T-helper 1 cell treated with Interleukin-12 subunit alpha and Interleukin-12 subunit beta and Interleukin-4 antibody, amounts not matched to agents 30 μg/mL and 1 μg/mL, for 36 hours (primary cell): ENCODE measurements at regions not wholly inside any gene's neighbourhood (a gene's known extent, or its start where the extent isn't known, plus 50 kb on each side); places are given as distances from the start of the nearest gene placed in this dataset.

Experiments
- H3K27ac Mint-ChIP-seq: one replicate; pipeline ENCODE4 v1.8.0; 2021; ENCODE audit warnings: mild to moderate bottlenecking, mixed read lengths
- H3K27me3 Mint-ChIP-seq: one replicate; pipeline ENCODE4 v1.8.0; 2021; ENCODE audit warnings: low read depth, mixed read lengths
- H3K36me3 Mint-ChIP-seq: one replicate; pipeline ENCODE4 v1.8.0; 2021; ENCODE audit warnings: low read depth, mixed read lengths
- H3K4me1 Mint-ChIP-seq: one replicate; pipeline ENCODE4 v1.8.0; 2021; ENCODE audit warnings: low read depth, mixed read lengths
- H3K4me3 Mint-ChIP-seq: one replicate; pipeline ENCODE4 v1.8.0; 2021; ENCODE audit warnings: mild to moderate bottlenecking, moderate library complexity, mixed read lengths
- H3K9me3 Mint-ChIP-seq: one replicate; pipeline ENCODE4 v1.8.0; 2021; ENCODE audit warnings: mixed read lengths

DNA sequence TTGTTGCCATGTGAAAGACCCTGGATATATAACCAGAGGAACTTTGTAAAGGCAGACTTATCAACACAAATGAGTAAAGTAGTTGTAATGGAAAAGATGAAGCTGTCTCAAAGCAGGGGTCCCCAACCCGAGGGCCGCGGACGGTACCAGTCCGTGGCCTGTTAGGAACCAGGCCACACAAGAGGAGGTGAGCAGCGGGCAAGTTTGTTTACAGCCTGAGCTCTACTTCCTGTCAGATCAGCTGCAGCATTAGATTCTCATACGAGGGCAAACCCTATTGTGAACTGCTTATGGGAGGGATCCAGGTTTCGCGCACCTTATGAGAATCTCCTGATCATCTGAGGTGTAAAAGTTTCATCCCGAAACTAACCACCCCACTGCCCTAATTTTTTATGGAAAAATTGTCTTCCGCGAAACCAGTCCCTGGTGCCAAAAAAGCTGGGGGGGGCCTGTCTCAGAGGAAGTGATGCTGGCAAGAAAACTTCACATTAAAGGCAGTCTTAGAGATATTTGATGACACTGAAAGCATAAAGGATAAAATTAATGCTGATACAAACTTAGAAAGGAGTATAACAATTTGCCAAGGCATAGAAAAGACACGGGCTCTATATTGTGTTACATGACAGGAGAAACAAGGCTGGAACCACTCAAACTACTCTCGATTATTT is 57.5 kb upstream of the MSTN start:
- H3K27ac Mint-ChIP-seq: no peak overlapping the region
- peaks cover 6% of the 10 kb centered on the region for H3K4me1 Mint-ChIP-seq
- H3K4me3 Mint-ChIP-seq: peak overlapping the region; percentile 4
- no peaks in the 10 kb centered on the region for H3K36me3 Mint-ChIP-seq
- H3K27me3 Mint-ChIP-seq: peaks cover 3% of the 10 kb centered on the region
- H3K9me3 Mint-ChIP-seq: no peaks in the 10 kb centered on the region

DNA sequence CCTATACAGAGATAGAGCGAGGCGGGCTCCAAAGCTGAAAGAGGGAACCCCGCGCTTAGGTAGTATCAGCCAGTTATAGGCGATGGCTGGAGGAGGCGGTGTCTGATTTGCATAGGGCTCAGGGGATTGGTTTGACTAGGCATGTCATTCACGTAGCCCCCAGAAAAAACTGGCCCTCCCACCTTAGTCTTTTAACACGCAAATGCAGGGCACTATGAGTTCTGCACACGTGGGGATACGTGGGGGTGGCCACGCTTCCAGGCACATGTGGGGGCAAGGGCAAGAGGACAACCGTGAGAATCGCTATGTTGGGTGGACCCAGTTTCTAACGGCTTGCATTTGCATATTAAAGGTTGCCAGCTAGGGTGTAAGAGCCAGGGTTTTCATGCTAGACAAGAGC is 56.7 kb upstream of the MSTN start:
- no peaks in the 10 kb centered on the region for H3K36me3 Mint-ChIP-seq
- peak overlapping the region; percentile 12 for H3K4me3 Mint-ChIP-seq
- no peak overlapping the region for H3K27ac Mint-ChIP-seq
- H3K27me3 Mint-ChIP-seq: peaks cover 3% of the 10 kb centered on the region
- H3K4me1 Mint-ChIP-seq: peaks cover 6% of the 10 kb centered on the region
- H3K9me3 Mint-ChIP-seq: no peaks in the 10 kb centered on the region

DNA sequence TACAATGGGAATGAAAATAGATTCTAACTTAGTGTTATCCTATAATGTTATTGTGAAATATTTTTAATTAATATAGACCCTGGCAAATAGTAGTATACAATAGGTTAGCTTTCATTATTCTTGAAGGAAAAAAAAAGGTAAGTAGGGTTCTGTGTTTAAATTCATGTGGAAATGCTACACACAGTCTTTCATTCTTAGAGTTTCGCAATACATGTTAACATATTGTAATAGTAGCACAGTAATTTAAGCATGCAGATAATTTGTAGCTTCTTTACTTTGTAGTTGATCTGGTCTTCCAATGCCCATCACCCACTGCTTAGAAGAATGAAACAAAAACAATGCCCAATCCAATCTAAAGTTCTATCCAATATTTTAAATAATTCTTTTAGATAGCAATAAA is 54.8 kb upstream of the MSTN start:
- Mint-ChIP-seq H3K27me3 (peaks cover 3% of the 10 kb centered on the region), H3K36me3 (no peaks in the 10 kb centered on the region), H3K4me3 (no peak overlapping the region), H3K27ac (no peak overlapping the region), H3K9me3 (no peaks in the 10 kb centered on the region), H3K4me1 (peaks cover 6% of the 10 kb centered on the region)

DNA sequence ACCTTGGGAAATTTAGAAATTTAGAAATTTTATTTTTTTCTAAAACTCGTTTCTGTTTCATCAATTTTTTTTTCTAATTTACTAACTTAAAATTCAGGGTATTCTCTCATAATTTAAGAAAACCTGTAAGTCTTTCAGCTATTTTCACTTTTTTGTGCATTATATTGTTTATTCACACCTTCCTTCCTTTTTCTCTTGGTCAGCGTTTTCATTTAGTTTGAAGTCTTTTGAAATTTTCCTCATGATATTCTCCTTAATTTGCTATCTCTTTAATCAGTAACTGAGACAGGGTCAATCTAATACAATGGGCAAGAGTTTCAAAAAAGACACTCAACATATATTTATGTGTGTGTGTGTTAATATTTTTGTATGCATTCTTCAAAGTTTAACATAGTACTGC is 50.5 kb upstream of the MSTN start:
- no peaks in the 10 kb centered on the region for H3K4me1 Mint-ChIP-seq
- H3K4me3 Mint-ChIP-seq: no peak overlapping the region
- no peaks in the 10 kb centered on the region for H3K36me3 Mint-ChIP-seq
- H3K9me3 Mint-ChIP-seq: no peaks in the 10 kb centered on the region
- H3K27me3 Mint-ChIP-seq: peaks cover 4% of the 10 kb centered on the region
- H3K27ac Mint-ChIP-seq: no peak overlapping the region
